Epithelial cell of esophagus (primary cell): ENCODE measurements at regions not wholly inside any gene's neighbourhood (a gene's known extent, or its start where the extent isn't known, plus 50 kb on each side); places are given as distances from the start of the nearest gene placed in this dataset.

Experiments used
- DNase-seq: peaks from one replicate; pipeline ENCODE4 v3.0.0; 2010; ENCODE audit warnings: low read depth
- H3K4me3 ChIP-seq: 2 replicates; pipeline ENCODE4 v1.5.1; 2011; ENCODE audit warnings: mild to moderate bottlenecking, low read length, control low read depth
- TF ChIP-seq, protein P1 (sequence below): IDR thresholded peaks from 2 replicates; pipeline ENCODE4 v1.5.1; 2011; ENCODE audit warnings: low read depth, mild to moderate bottlenecking, low read length, control low read depth, inconsistent platforms; ENCODE audit not compliant: insufficient read depth; ENCODE audit errors: missing control alignments

GRCh38 chr18:64288432-64288831 is 139.5 kb upstream of the LINC00305 start:
- DNase-seq, result no peak
- H3K4me3 ChIP-seq, result no peak overlapping the region
- TF ChIP-seq, protein P1, sequence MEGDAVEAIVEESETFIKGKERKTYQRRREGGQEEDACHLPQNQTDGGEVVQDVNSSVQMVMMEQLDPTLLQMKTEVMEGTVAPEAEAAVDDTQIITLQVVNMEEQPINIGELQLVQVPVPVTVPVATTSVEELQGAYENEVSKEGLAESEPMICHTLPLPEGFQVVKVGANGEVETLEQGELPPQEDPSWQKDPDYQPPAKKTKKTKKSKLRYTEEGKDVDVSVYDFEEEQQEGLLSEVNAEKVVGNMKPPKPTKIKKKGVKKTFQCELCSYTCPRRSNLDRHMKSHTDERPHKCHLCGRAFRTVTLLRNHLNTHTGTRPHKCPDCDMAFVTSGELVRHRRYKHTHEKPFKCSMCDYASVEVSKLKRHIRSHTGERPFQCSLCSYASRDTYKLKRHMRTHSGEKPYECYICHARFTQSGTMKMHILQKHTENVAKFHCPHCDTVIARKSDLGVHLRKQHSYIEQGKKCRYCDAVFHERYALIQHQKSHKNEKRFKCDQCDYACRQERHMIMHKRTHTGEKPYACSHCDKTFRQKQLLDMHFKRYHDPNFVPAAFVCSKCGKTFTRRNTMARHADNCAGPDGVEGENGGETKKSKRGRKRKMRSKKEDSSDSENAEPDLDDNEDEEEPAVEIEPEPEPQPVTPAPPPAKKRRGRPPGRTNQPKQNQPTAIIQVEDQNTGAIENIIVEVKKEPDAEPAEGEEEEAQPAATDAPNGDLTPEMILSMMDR, result no peak

DNA sequence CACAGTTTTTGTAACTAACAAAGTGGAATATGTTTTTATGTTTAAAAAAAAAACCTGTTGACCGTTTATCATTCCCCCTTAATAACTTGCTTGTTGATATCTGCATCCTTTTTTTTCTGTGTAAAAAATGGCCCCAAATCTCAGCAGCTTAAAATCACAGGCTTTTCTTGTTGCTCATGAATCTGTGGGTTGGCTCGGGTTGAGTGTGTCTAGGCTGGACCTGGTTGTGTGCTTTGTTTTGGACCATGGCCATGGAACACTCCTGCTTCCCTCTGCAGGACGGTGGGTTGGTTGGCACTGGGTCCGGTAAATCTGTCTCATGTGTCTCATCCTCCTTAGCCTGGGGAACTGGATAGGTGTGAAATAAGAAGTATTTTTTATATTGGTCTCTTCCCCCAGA is 139.0 kb upstream of the LINC00305 start:
- TF ChIP-seq, protein P1, result no peak
- no peak for DNase-seq
- no peak overlapping the region for H3K4me3 ChIP-seq

DNA sequence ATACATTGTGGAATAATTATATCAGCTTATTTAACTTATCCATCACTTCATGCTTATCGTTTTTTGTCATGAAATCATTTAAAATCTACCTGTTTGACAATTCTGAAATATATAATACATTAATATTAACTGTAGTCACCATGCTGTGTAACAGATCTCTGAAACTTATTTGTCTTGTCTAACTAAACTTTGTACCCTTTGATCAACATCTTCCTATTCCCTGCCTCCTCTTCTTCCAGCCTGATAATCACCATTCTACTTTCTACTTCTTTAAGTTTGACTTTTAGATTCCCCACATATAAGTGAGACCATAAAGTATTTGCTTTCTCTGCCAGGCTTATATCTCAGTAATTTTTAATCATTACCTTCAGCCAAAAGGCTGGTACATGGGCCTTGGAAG is 134.2 kb upstream of the LINC00305 start:
- no peak overlapping the region for H3K4me3 ChIP-seq
- TF ChIP-seq, protein P1, result no peak
- no peak for DNase-seq

- TF ChIP-seq, protein P1, result no peak
- DNase-seq, result no peak
- H3K4me3 ChIP-seq, result no peak overlapping the region
Observed at GRCh38 chr18:64278026-64278425, 129.1 kb upstream of the LINC00305 start.

- no peak for DNase-seq
- TF ChIP-seq, protein P1, result no peak
- H3K4me3 ChIP-seq, result no peak overlapping the region
Observed at GRCh38 chr18:64276311-64277090, 127.6 kb upstream of the LINC00305 start.

GRCh38 chr18:64275593-64276300 is 126.9 kb upstream of the LINC00305 start:
- no peak for DNase-seq
- TF ChIP-seq, protein P1, result no peak
- no peak overlapping the region for H3K4me3 ChIP-seq
